Fibroblast of lung (primary cell): ENCODE measurements at regions not wholly inside any gene's neighbourhood (a gene's known extent, or its start where the extent isn't known, plus 50 kb on each side); places are given as distances from the start of the nearest gene placed in this dataset.

ENCODE experiments used
- DNase-seq, 2 donors: peaks; one replicate each; pipeline versions ENCODE4 v3.0.0 to v3.0.0-alpha.2; 2010; ENCODE audit warnings: low read depth in 2 of 2
- H2AFZ ChIP-seq: 2 replicates; pipeline ENCODE4 v1.5.1; 2012; ENCODE audit warnings: low read length, control low read depth, inconsistent platforms
- H3K27ac ChIP-seq: 2 replicates; pipeline ENCODE4 v1.5.1; 2011; ENCODE audit warnings: low read length, control low read depth; ENCODE audit not compliant: insufficient read depth
- H3K27me3 ChIP-seq: 2 replicates; pipeline ENCODE4 v1.5.1; 2011; ENCODE audit warnings: mild to moderate bottlenecking, low read length; ENCODE audit not compliant: control insufficient read depth, insufficient read depth
- H3K36me3 ChIP-seq: 2 replicates; pipeline ENCODE4 v1.5.1; 2011; ENCODE audit warnings: low read length; ENCODE audit not compliant: control insufficient read depth, insufficient read depth
- H3K4me1 ChIP-seq: 2 replicates; pipeline ENCODE4 v1.5.1; 2011; ENCODE audit warnings: low read length; ENCODE audit not compliant: control insufficient read depth, insufficient read depth; ENCODE audit errors: extremely low read depth
- H3K4me2 ChIP-seq: 2 replicates; pipeline ENCODE4 v1.5.1; 2011; ENCODE audit warnings: low read length, control low read depth; ENCODE audit not compliant: insufficient read depth; ENCODE audit errors: extremely low read depth
- H3K4me3 ChIP-seq, 4 experiments: fragments of 200-600 bp in 1 of 4; sonication (generic) in 1 of 4; replicated peaks in 1 of 4; 2 replicates each; pipeline ENCODE4 v1.5.1; 2011 to 2016; ENCODE audit warnings: low read length in 4 of 4, low read depth in 3 of 4, mild to moderate bottlenecking in 3 of 4, control low read depth in 2 of 4, inconsistent platforms in 1 of 4, mixed read lengths in 1 of 4; ENCODE audit not compliant: insufficient read depth in 1 of 4; ENCODE audit errors: control extremely low read depth in 1 of 4
- H3K79me2 ChIP-seq: 2 replicates; pipeline ENCODE4 v1.5.1; 2012; ENCODE audit warnings: mild to moderate bottlenecking, low read length, inconsistent platforms; ENCODE audit not compliant: control insufficient read depth, insufficient read depth
- H3K9ac ChIP-seq: 2 replicates; pipeline ENCODE4 v1.5.1; 2011; ENCODE audit warnings: mild to moderate bottlenecking, low read length, control low read depth; ENCODE audit not compliant: insufficient read depth
- H3K9me3 ChIP-seq: 2 replicates; pipeline ENCODE4 v1.5.1; 2012; ENCODE audit warnings: low read depth, low read length; ENCODE audit not compliant: control insufficient read depth, insufficient read depth
- H4K20me1 ChIP-seq: 2 replicates; pipeline ENCODE4 v1.5.1; 2011; ENCODE audit warnings: low read length; ENCODE audit not compliant: control insufficient read depth, insufficient read depth; ENCODE audit errors: extremely low read depth
- CTCF ChIP-seq, 2 donors: IDR thresholded peaks in 1 of 2; conservative IDR thresholded peaks in 1 of 2; 1 replicate in 1 of 2; 2 replicates in 1 of 2; pipeline ENCODE4 v1.5.1; 2011 to 2012; ENCODE audit warnings: low read length in 2 of 2, control low read depth in 1 of 2, inconsistent platforms in 1 of 2, low read depth in 1 of 2, mild to moderate bottlenecking in 1 of 2
- EZH2 ChIP-seq: IDR thresholded peaks from 2 replicates; pipeline ENCODE4 v1.5.1; 2012; ENCODE audit warnings: low read length, control low read depth, mild to moderate bottlenecking; ENCODE audit errors: missing control alignments

DNA sequence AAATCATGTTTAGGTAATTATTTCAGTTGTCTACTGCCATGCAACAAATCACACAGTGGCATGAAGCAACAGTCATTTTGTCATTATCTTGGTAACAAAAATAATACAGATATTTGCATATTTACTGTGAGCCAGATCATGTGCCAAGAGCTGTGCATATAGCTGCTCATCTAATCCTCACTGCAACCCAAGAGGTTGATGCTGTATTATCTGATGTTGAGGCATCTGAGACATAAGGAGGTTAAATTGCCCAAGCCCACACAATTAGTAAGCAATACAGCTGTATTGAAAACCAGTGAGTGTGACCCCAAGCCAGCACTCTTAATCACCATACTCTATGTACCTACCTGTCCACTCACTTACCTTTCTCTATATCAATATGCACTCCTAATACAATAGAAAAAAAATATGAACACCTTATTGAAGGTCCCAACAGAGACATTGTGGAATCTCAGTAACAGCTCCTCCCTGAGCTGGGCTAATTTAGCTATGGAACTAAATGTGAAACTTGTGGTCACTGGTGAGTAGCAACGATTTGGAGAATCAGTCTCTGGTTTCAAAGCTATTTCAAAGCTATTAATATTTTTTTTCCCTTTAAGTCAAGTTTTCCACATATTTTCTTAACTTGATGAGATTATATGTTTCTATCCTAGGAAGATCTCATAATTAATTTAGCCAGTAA is 185.2 kb downstream of the KLF12 start:
- no peak overlapping the region for H3K4me2 ChIP-seq
- no peaks in the 10 kb centered on the region for H3K9me3 ChIP-seq
- H4K20me1 ChIP-seq = no peaks in the 10 kb centered on the region
- H3K36me3 ChIP-seq = no peaks in the 10 kb centered on the region
- H3K79me2 ChIP-seq = no peaks in the 10 kb centered on the region
- H3K4me1 ChIP-seq = no peaks in the 10 kb centered on the region
- H3K27me3 ChIP-seq = no peaks in the 10 kb centered on the region
- DNase-seq = no peak
- H3K4me3 ChIP-seq = no peak overlapping the region
- TF ChIP-seq CTCF (conservative IDR thresholded peaks at IDR 0.05 in 1 of 2, IDR thresholded peaks at IDR 0.05 in 1 of 2; ENCODE audit: low read depth in 1 of 2, low read length in 2 of 2) = no peak
- no peak for TF ChIP-seq EZH2
- no peak overlapping the region for H2AFZ ChIP-seq
- no peak overlapping the region for H3K27ac ChIP-seq
- no peak overlapping the region for H3K9ac ChIP-seq

GRCh38 chr13:73945871-73946270 is 188.3 kb downstream of the KLF12 start:
- Histone ChIP-seq H3K9ac (no peak overlapping the region), H3K4me3 (no peak overlapping the region), H3K79me2 (no peaks in the 10 kb centered on the region), H4K20me1 (no peaks in the 10 kb centered on the region), H3K27me3 (no peaks in the 10 kb centered on the region), H3K4me2 (no peak overlapping the region), H3K27ac (no peak overlapping the region), H3K9me3 (no peaks in the 10 kb centered on the region), H3K36me3 (no peaks in the 10 kb centered on the region), H3K4me1 (no peaks in the 10 kb centered on the region), H2AFZ (no peak overlapping the region)
- peak in 1 of 2 donors; percentile 57 for DNase-seq
- TF ChIP-seq EZH2 (no peak), CTCF (conservative IDR thresholded peaks at IDR 0.05 in 1 of 2, IDR thresholded peaks at IDR 0.05 in 1 of 2; ENCODE audit: low read depth in 1 of 2, low read length in 2 of 2) (no peak)

GRCh38 chr13:73945382-73945781 is 188.8 kb downstream of the KLF12 start:
- no peaks in the 10 kb centered on the region for H3K4me1 ChIP-seq
- no peak overlapping the region for H3K9ac ChIP-seq
- no peak overlapping the region for H3K4me2 ChIP-seq
- no peaks in the 10 kb centered on the region for H3K79me2 ChIP-seq
- no peak overlapping the region for H2AFZ ChIP-seq
- no peak overlapping the region for H3K4me3 ChIP-seq
- TF ChIP-seq EZH2 (no peak), CTCF (conservative IDR thresholded peaks at IDR 0.05 in 1 of 2, IDR thresholded peaks at IDR 0.05 in 1 of 2; ENCODE audit: low read depth in 1 of 2, low read length in 2 of 2) (no peak)
- H3K27ac ChIP-seq = no peak overlapping the region
- DNase-seq = peak in 1 of 2 donors; percentile 61
- no peaks in the 10 kb centered on the region for H3K27me3 ChIP-seq
- no peaks in the 10 kb centered on the region for H4K20me1 ChIP-seq
- H3K9me3 ChIP-seq = no peaks in the 10 kb centered on the region
- no peaks in the 10 kb centered on the region for H3K36me3 ChIP-seq
